ENCODE measurements at regions not wholly inside any gene's neighbourhood (a gene's known extent, or its start where the extent isn't known, plus 50 kb on each side); places are given as distances from the start of the nearest gene placed in this dataset.

GRCh38 chr16:74079232-74079586 is 217.4 kb upstream of the PSMD7 start:
- no peak overlapping the region for H2AFZ ChIP-seq (ENCODE audit: low read depth, low read length, poor library complexity, severe bottlenecking)
- H3K9ac ChIP-seq (ENCODE audit: low read length): no peak overlapping the region
- H3K4me3 ChIP-seq (replicated peaks in 1 of 2; ENCODE audit: low read depth in 1 of 2, low read length in 2 of 2): no peak overlapping the region
- H3K27me3 ChIP-seq (ENCODE audit: insufficient read depth, low read length): peaks cover 40% of the 10 kb centered on the region
- no peaks in the 10 kb centered on the region for H3K36me3 ChIP-seq (ENCODE audit: control insufficient read depth in 1 of 2, insufficient read depth in 2 of 2, low read length in 2 of 2)
- H3K9me3 ChIP-seq (ENCODE audit: control insufficient read depth in 1 of 2, insufficient read depth in 1 of 2, low read depth in 1 of 2, low read length in 2 of 2): no peaks in the 10 kb centered on the region; a peak in 1 of 4 replicates
- ATAC-seq: no peak
- RAD21 ChIA-PET (ENCODE audit: low non-redundant PET in 1 of 2, low total read pairs in 2 of 2, uncharacterized antibody in 2 of 2, unreplicated experiment in 2 of 2): no interaction called here
- H3K9me2 ChIP-seq (ENCODE audit: insufficient read depth): no peaks in the 10 kb centered on the region
- H3K79me2 ChIP-seq (ENCODE audit: insufficient read depth, low read length): no peaks in the 10 kb centered on the region
- no peaks in the 10 kb centered on the region for H3K4me1 ChIP-seq (ENCODE audit: control insufficient read depth in 1 of 2, insufficient read depth in 2 of 2, low read length in 2 of 2)
- POLR2A ChIA-PET: no interaction called here
- CTCF ChIA-PET: no interaction called here
- no peak overlapping the region for H3K4me2 ChIP-seq (ENCODE audit: low read length)
- no TSS peak for BruUV-seq (replicated peaks)
- no peak overlapping the region for H3K27ac ChIP-seq (ENCODE audit: low read depth, low read length)
- no peaks in the 10 kb centered on the region for H4K20me1 ChIP-seq (ENCODE audit: insufficient read depth)
- no peak for DNase-seq (ENCODE audit: low read depth, low spot score)
- intact Hi-C loops (cut with micrococcal nuclease): no loop called here
- TF ChIP-seq CBX3 (IDR thresholded peaks at IDR 0.05; ENCODE audit: low read depth) (no peak), POLR2A (IDR thresholded peaks at IDR 0.05; ENCODE audit: borderline replicate concordance, extremely low read depth, insufficient read depth, insufficient read length) (no peak), MAX (IDR thresholded peaks at IDR 0.05) (no peak), ATF3 (IDR thresholded peaks at IDR 0.05) (no peak)

GRCh38 chr16:74078511-74079231 is 217.9 kb upstream of the PSMD7 start:
- ChIA-PET POLR2A (no interaction called here), RAD21 (ENCODE audit: low non-redundant PET in 1 of 2, low total read pairs in 2 of 2, uncharacterized antibody in 2 of 2, unreplicated experiment in 2 of 2) (no interaction called here), CTCF (no interaction called here)
- TF ChIP-seq ZFX (IDR thresholded peaks at IDR 0.05) (no peak), CEBPB (IDR thresholded peaks at IDR 0.05; ENCODE audit: low read depth) (no peak), ZNF274 (IDR thresholded peaks at IDR 0.05; ENCODE audit: low read depth, low read length) (no peak), EGR1 (IDR thresholded peaks at IDR 0.05; ENCODE audit: low read depth) (no peak), ELF1 (IDR thresholded peaks at IDR 0.05; ENCODE audit: borderline replicate concordance, low read depth) (no peak), YY1 (IDR thresholded peaks at IDR 0.05; ENCODE audit: extremely low read depth, insufficient replicate concordance, low read depth, low read length) (no peak)
- Histone ChIP-seq H3K9ac (ENCODE audit: low read length) (no peak overlapping the region), H3K4me2 (ENCODE audit: low read length) (no peak overlapping the region), H3K27ac (ENCODE audit: low read depth, low read length) (no peak overlapping the region), H3K4me1 (ENCODE audit: control insufficient read depth in 1 of 2, insufficient read depth in 2 of 2, low read length in 2 of 2) (no peaks in the 10 kb centered on the region), H3K9me2 (ENCODE audit: insufficient read depth) (no peaks in the 10 kb centered on the region), H3K4me3 (replicated peaks in 1 of 2; ENCODE audit: low read depth in 1 of 2, low read length in 2 of 2) (no peak overlapping the region), H3K79me2 (ENCODE audit: insufficient read depth, low read length) (no peaks in the 10 kb centered on the region), H3K36me3 (ENCODE audit: control insufficient read depth in 1 of 2, insufficient read depth in 2 of 2, low read length in 2 of 2) (no peaks in the 10 kb centered on the region), H3K9me3 (ENCODE audit: control insufficient read depth in 1 of 2, insufficient read depth in 1 of 2, low read depth in 1 of 2, low read length in 2 of 2) (no peaks in the 10 kb centered on the region; a peak in 1 of 4 replicates), H4K20me1 (ENCODE audit: insufficient read depth) (no peaks in the 10 kb centered on the region), H3K27me3 (ENCODE audit: insufficient read depth, low read length) (peaks cover 39% of the 10 kb centered on the region), H2AFZ (ENCODE audit: low read depth, low read length, poor library complexity, severe bottlenecking) (no peak overlapping the region)
- ATAC-seq (no peak), DNase-seq (ENCODE audit: low read depth, low spot score) (no peak)
- no TSS peak for BruUV-seq (replicated peaks)
- intact Hi-C loops (cut with micrococcal nuclease): no loop called here
